PC-9 (cell line): ENCODE measurements at regions not wholly inside any gene's neighbourhood (a gene's known extent, or its start where the extent isn't known, plus 50 kb on each side); places are given as distances from the start of the nearest gene placed in this dataset.

Experiments
- EZH2 ChIP-seq: fragments of 200-600 bp; sonication (generic); IDR thresholded peaks from 2 replicates; pipeline ENCODE4 v1.8.0; 2017; ENCODE audit warnings: antibody characterized with exemption, low read depth
- TF ChIP-seq, protein P1 (sequence below): fragments of 200-600 bp; sonication (generic); conservative IDR thresholded peaks from 2 replicates; pipeline ENCODE4 v1.6.1; 2017; ENCODE audit warnings: mixed run types, antibody characterized with exemption, mild to moderate bottlenecking, moderate library complexity

GRCh38 chr13:26971990-26972887, 199.4 kb downstream of the USP12 start:
- TF ChIP-seq, protein P1, sequence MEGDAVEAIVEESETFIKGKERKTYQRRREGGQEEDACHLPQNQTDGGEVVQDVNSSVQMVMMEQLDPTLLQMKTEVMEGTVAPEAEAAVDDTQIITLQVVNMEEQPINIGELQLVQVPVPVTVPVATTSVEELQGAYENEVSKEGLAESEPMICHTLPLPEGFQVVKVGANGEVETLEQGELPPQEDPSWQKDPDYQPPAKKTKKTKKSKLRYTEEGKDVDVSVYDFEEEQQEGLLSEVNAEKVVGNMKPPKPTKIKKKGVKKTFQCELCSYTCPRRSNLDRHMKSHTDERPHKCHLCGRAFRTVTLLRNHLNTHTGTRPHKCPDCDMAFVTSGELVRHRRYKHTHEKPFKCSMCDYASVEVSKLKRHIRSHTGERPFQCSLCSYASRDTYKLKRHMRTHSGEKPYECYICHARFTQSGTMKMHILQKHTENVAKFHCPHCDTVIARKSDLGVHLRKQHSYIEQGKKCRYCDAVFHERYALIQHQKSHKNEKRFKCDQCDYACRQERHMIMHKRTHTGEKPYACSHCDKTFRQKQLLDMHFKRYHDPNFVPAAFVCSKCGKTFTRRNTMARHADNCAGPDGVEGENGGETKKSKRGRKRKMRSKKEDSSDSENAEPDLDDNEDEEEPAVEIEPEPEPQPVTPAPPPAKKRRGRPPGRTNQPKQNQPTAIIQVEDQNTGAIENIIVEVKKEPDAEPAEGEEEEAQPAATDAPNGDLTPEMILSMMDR = peak; percentile 61
- no peak for TF ChIP-seq EZH2
